Stimulated activated CD4-positive, alpha-beta T cell treated with anti-CD3 and anti-CD28 coated beads, Interleukin-1b, Interleukin-23, amount 100 ng/mL, for 24 hours (primary cell): ENCODE measurements at regions not wholly inside any gene's neighbourhood (a gene's known extent, or its start where the extent isn't known, plus 50 kb on each side); places are given as distances from the start of the nearest gene placed in this dataset.

Experiments used
- DNase-seq, 4 experiments: peaks; one replicate each; pipeline ENCODE4 v3.0.0-alpha.2; 2020; ENCODE audit warnings: low read depth in 4 of 4, low spot score in 1 of 4

DNA sequence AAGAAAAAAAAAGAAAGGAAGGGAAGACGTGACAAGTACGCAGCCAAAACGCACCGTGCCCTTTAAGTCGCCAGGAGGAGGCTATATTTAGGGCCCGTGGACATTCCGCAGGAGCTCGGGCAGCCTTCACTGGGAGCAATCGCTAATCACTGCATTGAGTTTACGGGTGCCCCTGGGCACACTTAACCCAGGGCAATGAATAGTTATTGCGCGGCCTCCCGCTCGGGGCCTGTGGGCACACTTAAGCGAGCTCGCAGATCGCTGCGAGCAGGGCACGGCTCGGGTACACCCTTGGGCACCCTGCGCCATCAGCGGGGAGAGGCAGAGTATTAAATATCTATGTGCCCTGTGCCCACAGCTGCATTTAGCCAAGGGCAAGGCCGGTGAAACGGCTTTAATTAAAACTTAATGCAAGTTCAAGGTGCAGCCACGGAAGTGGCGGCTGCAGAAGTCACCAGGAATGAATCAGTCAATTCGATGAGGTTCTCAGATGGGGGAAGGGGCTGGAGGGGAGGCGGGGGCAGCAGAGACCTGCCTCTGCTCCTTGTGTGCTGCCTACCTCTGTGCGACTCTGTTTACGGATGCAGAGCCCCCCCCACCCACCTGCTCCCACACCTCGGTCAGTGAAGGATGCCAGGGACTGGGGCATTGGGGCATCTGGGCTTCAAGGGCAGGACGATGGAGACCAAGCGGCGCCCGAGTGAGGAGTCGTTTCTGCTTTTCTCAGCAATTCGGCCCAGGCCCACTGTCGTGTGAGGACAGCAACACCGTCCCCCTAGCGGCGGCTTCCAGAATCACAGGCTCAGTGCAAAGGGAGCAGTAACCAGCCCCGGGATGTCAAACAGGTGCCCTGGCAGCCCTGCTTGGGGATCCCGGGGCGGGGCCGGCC, 51.8 kb upstream of the TARDBP start:
- DNase-seq, result peak; percentile 75 to 80 (median 78)

DNA sequence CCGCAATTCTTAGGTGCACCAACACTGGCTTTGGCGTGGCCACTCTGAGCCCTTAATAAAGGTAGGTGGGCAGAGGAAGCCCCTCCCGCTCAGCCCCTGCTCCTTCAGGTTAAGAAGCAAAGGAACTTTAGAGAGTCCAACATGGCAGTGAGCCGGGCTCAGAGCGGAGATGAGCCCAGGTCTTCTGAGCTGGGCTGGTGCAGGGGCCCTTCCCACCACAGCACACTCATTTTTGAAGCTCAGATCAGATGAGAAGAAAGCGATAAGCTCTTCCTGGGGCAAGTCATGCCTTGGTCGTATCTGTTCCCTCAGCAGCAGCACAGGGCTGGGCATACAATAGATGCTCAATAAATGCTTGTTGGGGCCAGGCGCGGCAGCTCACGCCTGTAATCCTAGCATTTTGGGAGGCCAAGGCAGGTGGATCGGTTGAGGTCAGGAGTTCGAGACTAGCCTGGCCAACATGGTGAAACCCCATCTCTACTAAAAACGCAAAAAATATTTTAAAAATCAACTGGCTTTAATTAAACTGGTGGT, 51.1 kb upstream of the TARDBP start:
- no peak for DNase-seq

GRCh38 chr1:10962483-10962882, 50.0 kb upstream of the TARDBP start:
- DNase-seq, result no peak
